HG03039 (cell line): ENCODE measurements at regions not wholly inside any gene's neighbourhood (a gene's known extent, or its start where the extent isn't known, plus 50 kb on each side); places are given as distances from the start of the nearest gene placed in this dataset.
"Not testable (repeated sequence)": the region's sequence is repeated elsewhere in the genome, so short reads cannot be mapped to it uniquely, and the experiment has no call there.

ENCODE experiments used
- ATAC-seq: cut with Tn5 transposase; IDR thresholded peaks from one replicate; pipeline ENCODE4 v1.9.1; 2021; ENCODE audit warnings: mild to moderate bottlenecking, moderate library complexity; ENCODE audit not compliant: unreplicated experiment

GRCh38 chr6:167208819-167209576 lies 51.2 kb upstream of the GPR31 start:
- no peak for ATAC-seq

- no peak for ATAC-seq
Measured at GRCh38 chr6:167209577-167209975, 51.8 kb upstream of the GPR31 start.

GRCh38 chr6:167210375-167211294 lies 52.9 kb upstream of the GPR31 start:
- no peak for ATAC-seq

GRCh38 chr6:167211295-167211648 lies 53.5 kb upstream of the GPR31 start:
- ATAC-seq, result no peak

- no peak for ATAC-seq
Measured at GRCh38 chr6:167211881-167212712, 54.3 kb upstream of the GPR31 start.

- peak; percentile 84 for ATAC-seq
Measured at GRCh38 chr6:167212713-167213005, 54.9 kb upstream of the GPR31 start.

- ATAC-seq, result no peak
Measured at GRCh38 chr6:167214206-167214605, 56.4 kb upstream of the GPR31 start.

- not testable (repeated sequence) for ATAC-seq
Measured at GRCh38 chr6:167215429-167216250, 57.9 kb upstream of the GPR31 start.

GRCh38 chr6:167216390-167217050 lies 58.7 kb upstream of the GPR31 start:
- ATAC-seq, result not testable (repeated sequence)

GRCh38 chr6:167217073-167217472 lies 59.3 kb upstream of the GPR31 start:
- ATAC-seq, result not testable (repeated sequence)

GRCh38 chr6:167217951-167218759 lies 60.4 kb upstream of the GPR31 start:
- ATAC-seq, result not testable (repeated sequence)

- not testable (repeated sequence) for ATAC-seq
Measured at GRCh38 chr6:167219079-167219478, 61.3 kb upstream of the GPR31 start.

- ATAC-seq, result no peak
Measured at GRCh38 chr6:167219967-167220512, 62.3 kb upstream of the GPR31 start.

GRCh38 chr6:167221400-167222201 lies 63.8 kb upstream of the GPR31 start:
- no peak for ATAC-seq

GRCh38 chr6:167225566-167226382 lies 65.3 kb upstream of the UNC93A start:
- ATAC-seq, result not testable (repeated sequence)

GRCh38 chr6:167226383-167226685 lies 64.8 kb upstream of the UNC93A start:
- ATAC-seq, result no peak

- no peak for ATAC-seq
Measured at GRCh38 chr6:167226791-167227190, 64.3 kb upstream of the UNC93A start.
